GM18505 (cell line): ENCODE measurements at regions not wholly inside any gene's neighbourhood (a gene's known extent, or its start where the extent isn't known, plus 50 kb on each side); places are given as distances from the start of the nearest gene placed in this dataset.
"Not testable (repeated sequence)": the region's sequence is repeated elsewhere in the genome, so short reads cannot be mapped to it uniquely, and the experiment has no call there.

Experiments used
- ATAC-seq: cut with Tn5 transposase; IDR thresholded peaks from one replicate; pipeline ENCODE4 v1.9.1; 2021; ENCODE audit not compliant: unreplicated experiment
- POLR2A ChIP-seq: IDR thresholded peaks from 4 replicates; pipeline ENCODE4 v1.6.1; 2011; ENCODE audit warnings: borderline replicate concordance; ENCODE audit not compliant: insufficient read depth, insufficient read length; ENCODE audit errors: extremely low read depth

GRCh38 chr4:183044924-183045640 lies 54.0 kb upstream of the WWC2 start:
- not testable (repeated sequence) for ATAC-seq

DNA sequence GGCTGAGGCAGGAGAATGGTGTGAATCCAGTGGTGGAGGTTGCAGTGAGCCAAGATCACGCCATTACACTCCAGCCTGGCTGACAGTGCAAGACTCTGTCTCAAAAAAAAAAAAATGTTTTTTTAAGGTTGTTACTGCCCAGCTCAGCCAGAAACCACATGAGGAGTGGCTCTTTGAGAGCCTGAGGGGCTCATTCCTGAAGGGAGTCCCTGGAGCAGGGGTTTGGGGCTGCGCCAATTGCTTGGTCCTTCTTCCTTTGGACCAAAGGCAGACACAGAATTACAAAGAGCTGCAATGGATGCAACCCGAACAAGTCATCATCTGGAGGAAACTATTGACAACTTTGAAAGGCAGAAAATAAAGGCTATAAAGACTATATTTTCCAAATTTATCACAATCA lies 60.6 kb upstream of the WWC2 start:
- ATAC-seq, result no peak
- no peak for TF ChIP-seq POLR2A

- ATAC-seq, result no peak
- no peak for TF ChIP-seq POLR2A
Measured at GRCh38 chr4:183035726-183036415, 63.2 kb upstream of the WWC2 start.

DNA sequence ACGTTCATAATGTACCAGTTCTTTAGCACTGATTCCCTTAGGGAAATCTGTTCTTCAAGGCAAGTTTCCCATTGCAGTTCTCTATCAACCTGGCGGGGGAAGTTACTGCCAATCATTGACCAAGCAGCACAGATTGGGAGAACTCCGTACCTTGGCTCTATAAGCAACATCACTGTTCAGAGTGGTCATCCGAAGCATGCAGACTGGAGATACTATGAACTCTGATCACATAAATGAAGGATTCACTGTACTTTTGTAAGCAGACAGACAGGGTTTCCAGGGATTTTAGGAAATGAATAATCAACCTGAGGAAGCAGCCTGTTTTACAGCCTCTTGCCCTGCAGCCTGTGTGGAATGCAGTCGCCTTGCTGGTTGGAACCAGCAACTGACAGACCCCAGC lies 63.8 kb upstream of the WWC2 start:
- TF ChIP-seq POLR2A, result no peak
- no peak for ATAC-seq

DNA sequence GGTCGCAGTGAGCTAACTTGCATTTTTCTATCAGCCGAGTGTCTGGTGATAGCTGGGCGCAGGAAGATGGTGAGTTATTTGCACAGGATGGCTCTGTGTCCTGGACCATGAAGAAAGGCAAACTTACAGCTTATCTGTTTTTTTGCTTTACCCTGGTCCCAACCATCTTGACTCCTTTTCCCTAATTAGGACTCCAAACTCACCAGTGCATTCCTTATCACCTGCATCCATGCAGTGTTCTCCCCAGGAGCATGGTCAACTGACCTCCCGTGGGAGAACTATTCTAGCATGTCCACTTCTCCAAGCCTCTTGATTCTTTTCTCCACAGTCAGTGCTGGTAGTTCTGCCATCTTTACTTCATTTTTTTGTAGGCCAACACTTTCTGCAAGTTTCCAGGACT lies 68.2 kb upstream of the WWC2 start:
- no peak for ATAC-seq
- no peak for TF ChIP-seq POLR2A

DNA sequence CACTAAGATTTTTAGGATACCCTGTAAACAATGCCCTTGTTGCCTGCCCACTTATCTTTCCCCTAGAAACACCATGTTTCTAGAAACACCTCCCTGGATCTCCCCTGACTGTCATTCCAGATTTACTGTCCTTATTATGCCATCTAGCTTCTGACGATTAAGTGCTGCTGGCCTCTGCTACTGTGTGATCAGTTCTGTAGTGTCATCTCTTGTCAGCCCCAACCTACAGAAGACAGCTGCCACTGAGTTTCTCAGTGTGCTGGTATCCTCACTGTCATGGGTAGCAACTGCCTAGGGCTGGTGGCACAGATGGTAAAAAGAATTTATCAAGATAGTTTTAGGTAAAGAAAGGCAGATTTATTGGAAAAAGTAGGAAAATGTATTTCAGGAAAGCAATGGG lies 68.7 kb upstream of the WWC2 start:
- no peak for TF ChIP-seq POLR2A
- no peak for ATAC-seq

DNA sequence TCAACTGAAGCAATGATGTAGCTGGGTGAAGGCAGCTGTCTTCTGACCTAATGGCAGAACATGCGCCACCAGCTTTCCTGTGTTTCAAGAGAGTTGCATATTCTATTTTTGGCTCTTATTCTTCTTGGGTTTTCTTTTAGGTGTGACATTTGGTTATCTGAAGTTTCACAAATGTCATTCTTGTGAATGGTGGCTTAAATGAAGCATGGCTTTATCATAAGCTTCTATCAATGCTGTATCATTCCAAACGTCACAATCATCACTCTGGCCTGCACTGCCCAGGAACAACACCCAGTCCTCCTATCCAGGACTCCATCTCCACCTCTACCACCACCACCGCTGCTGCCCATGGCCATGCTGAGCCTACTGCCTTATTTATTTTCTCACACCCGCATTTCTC lies 69.7 kb upstream of the WWC2 start:
- TF ChIP-seq POLR2A, result no peak
- no peak for ATAC-seq

GRCh38 chr4:183026701-183027100 lies 72.4 kb upstream of the WWC2 start:
- no peak for ATAC-seq
- no peak for TF ChIP-seq POLR2A

GRCh38 chr4:183022617-183023016 lies 76.4 kb upstream of the WWC2 start:
- no peak for TF ChIP-seq POLR2A
- no peak for ATAC-seq

- no peak for ATAC-seq
- TF ChIP-seq POLR2A, result no peak
Measured at GRCh38 chr4:183017962-183018361, 81.1 kb upstream of the WWC2 start.

GRCh38 chr4:183014361-183015084 lies 84.5 kb upstream of the WWC2 start:
- ATAC-seq, result no peak
- no peak for TF ChIP-seq POLR2A

- TF ChIP-seq POLR2A, result no peak
- ATAC-seq, result no peak
Measured at GRCh38 chr4:183013730-183014002, 85.4 kb upstream of the WWC2 start.

DNA sequence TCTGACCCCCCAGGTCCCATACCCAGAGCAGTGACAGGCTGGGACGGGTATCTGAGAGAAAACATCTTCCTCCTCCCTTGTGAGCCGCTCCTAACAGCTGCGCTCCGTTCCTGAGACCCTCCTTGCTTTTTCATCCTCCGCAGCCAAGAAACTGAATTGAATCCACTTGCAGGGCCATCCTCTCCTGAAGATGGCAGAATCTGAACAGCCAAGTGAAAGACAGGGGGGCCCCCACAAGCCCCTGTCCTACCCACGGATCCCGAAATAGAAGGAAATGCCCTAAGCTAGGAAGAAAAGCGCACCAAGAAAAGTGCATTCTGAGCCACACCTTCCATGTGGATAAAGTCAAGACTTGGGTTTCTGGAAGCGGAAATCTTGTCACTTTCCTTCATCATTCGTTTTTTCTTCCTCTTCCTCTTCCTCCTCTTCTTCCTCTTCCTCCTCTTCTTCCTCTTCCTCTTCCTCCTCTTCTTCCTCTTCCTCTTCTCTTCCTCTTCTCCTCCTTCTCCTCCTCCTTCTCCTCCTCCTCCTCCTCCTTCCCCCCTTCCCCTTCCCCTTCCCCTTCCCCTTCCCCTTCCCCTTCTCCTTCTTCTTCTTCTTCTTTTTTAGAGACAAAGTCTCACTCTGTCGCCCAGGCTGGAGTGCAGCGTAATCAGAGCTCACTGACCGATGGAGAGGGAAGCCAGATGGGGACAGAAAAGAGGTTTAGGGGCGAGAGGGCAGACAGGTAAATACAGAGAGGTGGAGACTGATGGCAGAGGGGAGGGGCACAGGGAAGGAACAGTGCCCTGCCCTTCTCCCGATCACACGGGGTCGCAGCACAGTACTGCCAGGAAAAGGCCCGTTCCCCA lies 86.0 kb upstream of the WWC2 start:
- ATAC-seq, result no peak
- no peak for TF ChIP-seq POLR2A
